Fibroblast of lung (primary cell): ENCODE measurements at regions not wholly inside any gene's neighbourhood (a gene's known extent, or its start where the extent isn't known, plus 50 kb on each side); places are given as distances from the start of the nearest gene placed in this dataset.

Experiments
- DNase-seq, 2 donors: peaks; one replicate each; pipeline versions ENCODE4 v3.0.0 to v3.0.0-alpha.2; 2010; ENCODE audit warnings: low read depth in 2 of 2
- H2AFZ ChIP-seq: 2 replicates; pipeline ENCODE4 v1.5.1; 2012; ENCODE audit warnings: low read length, control low read depth, inconsistent platforms
- H3K27ac ChIP-seq: 2 replicates; pipeline ENCODE4 v1.5.1; 2011; ENCODE audit warnings: low read length, control low read depth; ENCODE audit not compliant: insufficient read depth
- H3K27me3 ChIP-seq: 2 replicates; pipeline ENCODE4 v1.5.1; 2011; ENCODE audit warnings: mild to moderate bottlenecking, low read length; ENCODE audit not compliant: control insufficient read depth, insufficient read depth
- H3K36me3 ChIP-seq: 2 replicates; pipeline ENCODE4 v1.5.1; 2011; ENCODE audit warnings: low read length; ENCODE audit not compliant: control insufficient read depth, insufficient read depth
- H3K4me1 ChIP-seq: 2 replicates; pipeline ENCODE4 v1.5.1; 2011; ENCODE audit warnings: low read length; ENCODE audit not compliant: control insufficient read depth, insufficient read depth; ENCODE audit errors: extremely low read depth
- H3K4me2 ChIP-seq: 2 replicates; pipeline ENCODE4 v1.5.1; 2011; ENCODE audit warnings: low read length, control low read depth; ENCODE audit not compliant: insufficient read depth; ENCODE audit errors: extremely low read depth
- H3K4me3 ChIP-seq, 4 experiments: fragments of 200-600 bp in 1 of 4; sonication (generic) in 1 of 4; replicated peaks in 1 of 4; 2 replicates each; pipeline ENCODE4 v1.5.1; 2011 to 2016; ENCODE audit warnings: low read length in 4 of 4, low read depth in 3 of 4, mild to moderate bottlenecking in 3 of 4, control low read depth in 2 of 4, inconsistent platforms in 1 of 4, mixed read lengths in 1 of 4; ENCODE audit not compliant: insufficient read depth in 1 of 4; ENCODE audit errors: control extremely low read depth in 1 of 4
- H3K79me2 ChIP-seq: 2 replicates; pipeline ENCODE4 v1.5.1; 2012; ENCODE audit warnings: mild to moderate bottlenecking, low read length, inconsistent platforms; ENCODE audit not compliant: control insufficient read depth, insufficient read depth
- H3K9ac ChIP-seq: 2 replicates; pipeline ENCODE4 v1.5.1; 2011; ENCODE audit warnings: mild to moderate bottlenecking, low read length, control low read depth; ENCODE audit not compliant: insufficient read depth
- H3K9me3 ChIP-seq: 2 replicates; pipeline ENCODE4 v1.5.1; 2012; ENCODE audit warnings: low read depth, low read length; ENCODE audit not compliant: control insufficient read depth, insufficient read depth
- H4K20me1 ChIP-seq: 2 replicates; pipeline ENCODE4 v1.5.1; 2011; ENCODE audit warnings: low read length; ENCODE audit not compliant: control insufficient read depth, insufficient read depth; ENCODE audit errors: extremely low read depth
- EZH2 ChIP-seq: IDR thresholded peaks from 2 replicates; pipeline ENCODE4 v1.5.1; 2012; ENCODE audit warnings: low read length, control low read depth, mild to moderate bottlenecking; ENCODE audit errors: missing control alignments
- TF ChIP-seq, protein P1 (sequence below), 2 donors: IDR thresholded peaks in 1 of 2; conservative IDR thresholded peaks in 1 of 2; 1 replicate in 1 of 2; 2 replicates in 1 of 2; pipeline ENCODE4 v1.5.1; 2011 to 2012; ENCODE audit warnings: low read length in 2 of 2, control low read depth in 1 of 2, inconsistent platforms in 1 of 2, low read depth in 1 of 2, mild to moderate bottlenecking in 1 of 2

GRCh38 chr2:144012304-144012703 lies 507.6 kb downstream of the ZEB2 start:
- DNase-seq: no peak
- TF ChIP-seq, protein P1, sequence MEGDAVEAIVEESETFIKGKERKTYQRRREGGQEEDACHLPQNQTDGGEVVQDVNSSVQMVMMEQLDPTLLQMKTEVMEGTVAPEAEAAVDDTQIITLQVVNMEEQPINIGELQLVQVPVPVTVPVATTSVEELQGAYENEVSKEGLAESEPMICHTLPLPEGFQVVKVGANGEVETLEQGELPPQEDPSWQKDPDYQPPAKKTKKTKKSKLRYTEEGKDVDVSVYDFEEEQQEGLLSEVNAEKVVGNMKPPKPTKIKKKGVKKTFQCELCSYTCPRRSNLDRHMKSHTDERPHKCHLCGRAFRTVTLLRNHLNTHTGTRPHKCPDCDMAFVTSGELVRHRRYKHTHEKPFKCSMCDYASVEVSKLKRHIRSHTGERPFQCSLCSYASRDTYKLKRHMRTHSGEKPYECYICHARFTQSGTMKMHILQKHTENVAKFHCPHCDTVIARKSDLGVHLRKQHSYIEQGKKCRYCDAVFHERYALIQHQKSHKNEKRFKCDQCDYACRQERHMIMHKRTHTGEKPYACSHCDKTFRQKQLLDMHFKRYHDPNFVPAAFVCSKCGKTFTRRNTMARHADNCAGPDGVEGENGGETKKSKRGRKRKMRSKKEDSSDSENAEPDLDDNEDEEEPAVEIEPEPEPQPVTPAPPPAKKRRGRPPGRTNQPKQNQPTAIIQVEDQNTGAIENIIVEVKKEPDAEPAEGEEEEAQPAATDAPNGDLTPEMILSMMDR (conservative IDR thresholded peaks at IDR 0.05 in 1 of 2, IDR thresholded peaks at IDR 0.05 in 1 of 2; ENCODE audit: low read depth in 1 of 2, low read length in 2 of 2): no peak
- no peak for TF ChIP-seq EZH2
- Histone ChIP-seq H3K4me1 (no peaks in the 10 kb centered on the region), H3K79me2 (no peaks in the 10 kb centered on the region), H3K4me2 (no peak overlapping the region), H4K20me1 (no peaks in the 10 kb centered on the region), H2AFZ (no peak overlapping the region), H3K27me3 (no peaks in the 10 kb centered on the region), H3K36me3 (no peaks in the 10 kb centered on the region), H3K27ac (no peak overlapping the region), H3K9me3 (no peaks in the 10 kb centered on the region), H3K4me3 (no peak overlapping the region), H3K9ac (no peak overlapping the region)

GRCh38 chr2:144011553-144011952 lies 508.4 kb downstream of the ZEB2 start:
- Histone ChIP-seq H3K27ac (no peak overlapping the region), H4K20me1 (no peaks in the 10 kb centered on the region), H3K4me1 (no peaks in the 10 kb centered on the region), H3K36me3 (no peaks in the 10 kb centered on the region), H3K9me3 (no peaks in the 10 kb centered on the region), H3K4me2 (no peak overlapping the region), H3K79me2 (no peaks in the 10 kb centered on the region), H3K4me3 (no peak overlapping the region), H3K27me3 (no peaks in the 10 kb centered on the region), H3K9ac (no peak overlapping the region), H2AFZ (no peak overlapping the region)
- DNase-seq: no peak
- TF ChIP-seq, protein P1 (conservative IDR thresholded peaks at IDR 0.05 in 1 of 2, IDR thresholded peaks at IDR 0.05 in 1 of 2; ENCODE audit: low read depth in 1 of 2, low read length in 2 of 2): no peak
- TF ChIP-seq EZH2: no peak

GRCh38 chr2:144011098-144011497 lies 508.8 kb downstream of the ZEB2 start:
- H3K9ac ChIP-seq: no peak overlapping the region
- H4K20me1 ChIP-seq: no peaks in the 10 kb centered on the region
- no peak overlapping the region for H3K27ac ChIP-seq
- no peaks in the 10 kb centered on the region for H3K4me1 ChIP-seq
- DNase-seq: no peak
- no peaks in the 10 kb centered on the region for H3K9me3 ChIP-seq
- H3K4me2 ChIP-seq: no peak overlapping the region
- H3K79me2 ChIP-seq: no peaks in the 10 kb centered on the region
- no peak overlapping the region for H2AFZ ChIP-seq
- H3K36me3 ChIP-seq: no peaks in the 10 kb centered on the region
- no peaks in the 10 kb centered on the region for H3K27me3 ChIP-seq
- no peak for TF ChIP-seq EZH2
- TF ChIP-seq, protein P1 (conservative IDR thresholded peaks at IDR 0.05 in 1 of 2, IDR thresholded peaks at IDR 0.05 in 1 of 2; ENCODE audit: low read depth in 1 of 2, low read length in 2 of 2): no peak
- no peak overlapping the region for H3K4me3 ChIP-seq
